ENCODE measurements at regions not wholly inside any gene's neighbourhood (a gene's known extent, or its start where the extent isn't known, plus 50 kb on each side); places are given as distances from the start of the nearest gene placed in this dataset.
"Not testable (repeated sequence)": the region's sequence is repeated elsewhere in the genome, so short reads cannot be mapped to it uniquely, and the experiment has no call there.

DNA sequence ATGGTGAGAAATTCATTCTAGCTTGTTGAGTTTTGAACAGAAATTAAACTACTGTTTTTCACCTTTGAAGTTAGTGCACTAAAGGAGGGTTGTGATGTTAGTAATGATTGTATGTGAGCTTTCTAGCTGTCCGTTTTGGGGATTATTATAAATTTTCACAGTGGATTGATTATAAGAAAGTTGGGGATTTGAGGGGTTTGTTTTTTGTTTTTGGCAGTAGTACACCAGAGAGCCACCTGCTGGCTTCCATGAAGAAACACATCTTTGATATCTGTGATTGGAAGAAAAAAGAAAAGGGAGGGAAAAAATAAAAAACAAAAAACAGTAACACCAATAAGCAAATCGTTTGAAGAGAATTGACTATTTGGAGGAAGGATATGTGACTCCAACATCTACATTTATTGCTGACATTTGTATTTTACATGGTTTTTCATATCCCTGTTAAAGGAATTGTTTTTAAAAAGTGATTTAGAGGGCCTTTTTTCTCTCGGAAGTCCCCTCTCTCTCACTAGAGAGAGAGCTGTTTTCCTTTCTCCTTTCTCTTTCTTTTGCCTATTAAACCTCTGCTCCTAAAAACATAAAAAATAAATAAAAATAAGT, 1469.5 kb upstream of the GOT2 start:
- no peak overlapping the region for H3K4me3 ChIP-seq
- H3K36me3 ChIP-seq: no peaks in the 10 kb centered on the region
- H3K27ac ChIP-seq: no peak overlapping the region
- no peaks in the 10 kb centered on the region for H3K27me3 ChIP-seq
- intact Hi-C loops (cut with DNase I): no loop called here
- H3K9me3 ChIP-seq: no peaks in the 10 kb centered on the region
- no peaks in the 10 kb centered on the region for H3K4me1 ChIP-seq
- TF ChIP-seq CTCF (IDR thresholded peaks at IDR 0.05): peak in 1 of 3 experiments; percentile 9
- DNase-seq (ENCODE audit: low spot score in 2 of 2): no peak

- H3K9me3 ChIP-seq; H3K36me3 ChIP-seq; H3K27me3 ChIP-seq; H3K4me3 ChIP-seq; intact Hi-C loops (cut with DNase I); H3K27ac ChIP-seq; DNase-seq (ENCODE audit: low spot score in 2 of 2); H3K4me1 ChIP-seq: not testable (repeated sequence)
Observed at GRCh38 chr16:60200729-60201128, 1466.6 kb upstream of the GOT2 start.

DNA sequence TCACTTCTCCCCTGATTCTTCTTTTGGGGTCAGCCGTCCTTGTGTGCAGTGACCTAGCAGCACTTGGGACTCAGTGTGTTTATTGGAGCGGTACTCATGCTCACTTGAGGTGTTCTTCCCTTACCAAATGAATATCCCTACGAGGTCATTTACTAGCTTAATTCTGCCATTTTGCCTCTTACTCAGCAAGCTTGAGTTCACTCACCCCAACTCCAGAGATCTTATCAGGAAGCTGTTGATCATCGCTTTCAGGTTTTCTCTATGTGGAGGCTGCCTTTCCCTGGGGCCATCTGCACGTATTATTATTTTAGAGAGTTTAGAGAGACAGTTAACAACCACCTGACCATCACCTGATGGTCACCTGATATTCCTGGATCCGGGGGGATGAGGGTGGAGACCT, 1466.0 kb upstream of the GOT2 start:
- no peak for TF ChIP-seq CTCF (IDR thresholded peaks at IDR 0.05)
- Histone ChIP-seq H3K4me1 (no peaks in the 10 kb centered on the region), H3K36me3 (no peaks in the 10 kb centered on the region), H3K4me3 (no peak overlapping the region), H3K9me3 (no peaks in the 10 kb centered on the region), H3K27ac (no peak overlapping the region), H3K27me3 (no peaks in the 10 kb centered on the region)
- DNase-seq (ENCODE audit: low spot score in 2 of 2): no peak
- intact Hi-C loops (cut with DNase I): no loop called here

GRCh38 chr16:60199150-60199549, 1465.0 kb upstream of the GOT2 start:
- Histone ChIP-seq H3K27me3 (no peaks in the 10 kb centered on the region), H3K36me3 (no peaks in the 10 kb centered on the region), H3K27ac (no peak overlapping the region), H3K4me1 (no peaks in the 10 kb centered on the region), H3K9me3 (no peaks in the 10 kb centered on the region), H3K4me3 (no peak overlapping the region)
- no peak for TF ChIP-seq CTCF (IDR thresholded peaks at IDR 0.05)
- no peak for DNase-seq (ENCODE audit: low spot score in 2 of 2)
- intact Hi-C loops (cut with DNase I): no loop called here

DNA sequence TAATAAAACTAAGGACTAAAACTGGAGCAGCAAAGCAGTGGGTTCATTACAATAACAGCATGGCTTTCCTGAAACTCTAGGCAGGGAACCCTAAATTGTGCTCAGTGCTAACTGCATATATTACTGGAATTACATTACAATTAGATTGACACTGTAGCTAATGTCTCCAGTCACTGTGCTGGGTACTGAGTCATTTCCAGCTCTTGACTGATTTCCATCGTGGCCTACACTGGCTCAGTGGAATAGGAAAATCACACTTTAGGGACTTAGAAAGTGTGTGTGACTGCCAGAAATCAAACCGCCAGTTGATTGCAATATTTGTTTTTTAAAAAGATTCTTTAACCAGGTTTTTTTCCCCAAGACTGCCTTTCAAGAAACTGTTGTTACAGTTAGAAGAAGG, 1447.4 kb upstream of the GOT2 start:
- no peak for TF ChIP-seq CTCF (IDR thresholded peaks at IDR 0.05)

GRCh38 chr16:60180609-60181008, 1446.5 kb upstream of the GOT2 start:
- Histone ChIP-seq H3K27me3 (no peaks in the 10 kb centered on the region), H3K27ac (no peak overlapping the region), H3K4me3 (no peak overlapping the region), H3K4me1 (no peaks in the 10 kb centered on the region), H3K36me3 (no peaks in the 10 kb centered on the region), H3K9me3 (no peaks in the 10 kb centered on the region)
- DNase-seq (ENCODE audit: low spot score in 2 of 2): no peak
- no peak for TF ChIP-seq CTCF (IDR thresholded peaks at IDR 0.05)
- intact Hi-C loops (cut with DNase I): no loop called here

More for the DNA sequence above, 1447.4 kb upstream of the GOT2 start:
- Histone ChIP-seq H3K27me3 (no peaks in the 10 kb centered on the region), H3K9me3 (no peaks in the 10 kb centered on the region), H3K4me3 (no peak overlapping the region), H3K4me1 (no peaks in the 10 kb centered on the region), H3K27ac (no peak overlapping the region), H3K36me3 (no peaks in the 10 kb centered on the region)
- DNase-seq (ENCODE audit: low spot score in 2 of 2): no peak
- intact Hi-C loops (cut with DNase I): no loop called here
